Erythroblast (primary cell): ENCODE measurements at regions not wholly inside any gene's neighbourhood (a gene's known extent, or its start where the extent isn't known, plus 50 kb on each side); places are given as distances from the start of the nearest gene placed in this dataset.

Experiments used
- DNase-seq, 2 experiments: peaks; one replicate each; lab custom pipeline; 2025; lab: John Stamatoyannopoulos, UW
- GATA1 ChIP-seq: IDR thresholded peaks from 2 replicates; pipeline ENCODE4 v1.6.1; 2011; ENCODE audit warnings: low read depth, mild to moderate bottlenecking, control low read depth, low read length, moderate library complexity
- POLR2A ChIP-seq: IDR thresholded peaks from 2 replicates; pipeline ENCODE4 v1.6.1; 2011; ENCODE audit warnings: mild to moderate bottlenecking, low read length

DNA sequence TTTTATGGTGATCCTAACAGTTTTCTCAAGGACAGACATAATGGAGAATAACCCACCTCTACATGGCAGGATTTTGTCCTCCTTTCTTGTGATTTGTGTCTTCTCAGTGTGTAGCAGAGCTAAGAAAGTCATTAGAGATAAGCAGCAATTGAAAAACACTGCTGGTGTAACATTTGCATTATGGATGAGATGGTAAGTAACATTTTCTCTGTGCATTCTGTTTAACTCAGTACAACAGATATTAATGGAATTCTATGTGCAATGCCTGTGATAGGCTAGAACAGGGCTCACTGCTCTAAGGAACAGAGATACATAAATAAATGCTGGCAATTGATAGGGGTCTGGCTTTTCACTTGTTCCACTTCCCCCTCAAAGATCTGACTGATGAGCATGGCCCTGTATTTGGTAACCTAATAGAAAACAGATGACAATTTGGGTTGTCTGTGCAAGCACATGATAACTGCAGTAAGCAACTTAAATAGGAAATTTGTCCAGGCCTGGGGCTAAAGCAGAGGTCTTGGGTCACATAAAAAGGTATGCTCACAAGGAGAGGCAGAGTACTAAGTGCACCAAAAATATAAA, 560.3 kb upstream of the POM121L12 start:
- TF ChIP-seq POLR2A (no peak), GATA1 (no peak)
- DNase-seq, result no peak

- no peak for DNase-seq
- TF ChIP-seq POLR2A, result no peak
- TF ChIP-seq GATA1, result no peak
Measured at GRCh38 chr7:52473756-52474155, 561.7 kb upstream of the POM121L12 start.

GRCh38 chr7:52472006-52472620, 563.3 kb upstream of the POM121L12 start:
- no peak for DNase-seq
- no peak for TF ChIP-seq GATA1
- no peak for TF ChIP-seq POLR2A

DNA sequence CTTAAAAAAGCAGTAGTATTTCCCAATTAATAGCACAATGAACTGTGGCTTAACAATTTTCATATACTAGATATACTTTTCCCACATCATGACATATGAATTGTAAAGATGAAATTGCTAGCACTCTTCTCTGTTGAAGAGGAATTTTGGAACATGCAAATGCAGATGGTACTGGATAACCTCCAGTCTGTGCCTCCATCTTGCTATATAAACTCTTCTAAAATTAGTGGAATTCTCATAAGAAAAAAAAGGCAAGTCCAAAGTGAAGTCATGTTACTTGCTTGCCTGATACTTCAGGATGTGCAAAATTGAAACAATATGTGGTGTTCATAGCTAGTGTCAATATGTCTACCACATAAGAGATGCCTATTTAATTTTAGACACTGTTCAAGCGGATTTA, 570.2 kb upstream of the POM121L12 start:
- TF ChIP-seq GATA1 (no peak), POLR2A (no peak)
- no peak for DNase-seq

GRCh38 chr7:52463341-52463740, 572.1 kb upstream of the POM121L12 start:
- no peak for DNase-seq
- TF ChIP-seq GATA1 (no peak), POLR2A (no peak)

DNA sequence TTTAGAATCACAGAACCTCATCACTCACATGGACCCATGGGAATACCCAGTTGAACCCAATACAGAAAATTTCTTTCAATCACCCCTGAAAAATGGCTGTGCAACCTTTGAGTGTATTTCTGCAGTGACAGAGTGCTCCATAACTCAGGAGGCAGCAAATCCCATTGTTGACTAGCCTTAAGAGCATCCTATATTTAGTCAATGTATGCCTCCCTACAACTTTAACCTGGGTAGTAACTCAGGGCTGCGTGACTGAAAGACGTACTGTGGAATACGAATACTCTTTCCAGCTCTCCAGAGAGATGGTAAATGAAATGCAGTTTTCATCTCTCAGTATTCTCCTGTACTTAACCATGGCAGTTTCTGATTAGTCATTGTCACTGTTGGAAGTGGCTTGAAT, 573.0 kb upstream of the POM121L12 start:
- no peak for DNase-seq
- no peak for TF ChIP-seq POLR2A
- no peak for TF ChIP-seq GATA1

GRCh38 chr7:52455571-52455970, 579.9 kb upstream of the POM121L12 start:
- TF ChIP-seq POLR2A (no peak), GATA1 (no peak)
- DNase-seq, result no peak

DNA sequence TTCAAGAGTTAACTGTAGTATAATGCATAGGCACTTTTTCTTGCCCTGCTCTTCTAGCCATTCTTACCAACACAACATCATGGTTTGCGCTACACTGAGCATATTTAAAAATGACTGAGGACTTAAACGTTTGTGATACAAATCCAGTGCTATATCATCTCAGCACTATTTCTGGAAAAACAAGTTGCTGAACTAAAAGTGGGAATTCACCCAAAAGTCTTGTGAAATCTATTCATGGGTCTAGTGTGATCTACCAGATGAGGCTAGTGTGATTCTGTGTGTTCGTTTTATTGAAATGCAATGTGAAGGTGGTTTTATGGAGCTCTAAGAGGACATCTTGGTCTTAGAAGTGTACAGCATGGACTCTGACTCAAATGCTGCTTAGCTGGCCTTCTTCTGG, 584.6 kb upstream of the POM121L12 start:
- TF ChIP-seq POLR2A, result no peak
- no peak for TF ChIP-seq GATA1
- no peak for DNase-seq

DNA sequence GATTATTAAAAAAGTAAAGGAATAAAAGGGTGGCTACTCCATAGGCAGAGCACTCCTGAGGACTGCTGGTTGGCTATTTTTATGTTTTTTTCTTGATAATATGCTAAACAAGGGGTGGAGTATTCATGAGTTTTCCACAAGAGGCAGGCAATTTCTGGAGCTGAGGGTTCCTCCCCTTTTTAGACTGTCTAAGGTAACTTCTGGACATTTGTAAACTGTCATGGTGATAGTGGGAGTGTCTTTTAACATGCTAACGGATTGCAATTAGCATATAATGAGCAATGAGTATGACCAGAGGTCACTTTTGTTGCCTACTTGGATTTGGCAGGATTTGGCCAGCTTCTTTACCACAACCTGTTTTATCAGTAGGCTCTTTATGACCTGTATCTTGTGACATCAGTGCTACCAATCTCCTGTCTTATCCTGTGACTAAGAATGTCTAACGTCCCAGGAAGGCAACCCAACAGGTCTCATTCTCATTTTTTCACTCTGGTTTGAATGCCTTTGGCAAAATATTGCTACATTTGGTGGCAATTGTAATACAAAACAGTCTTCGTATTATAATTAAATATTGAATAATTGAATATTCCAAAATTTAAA, 587.8 kb upstream of the POM121L12 start:
- TF ChIP-seq POLR2A (no peak), GATA1 (no peak)
- DNase-seq, result no peak

- TF ChIP-seq GATA1, result no peak
- no peak for TF ChIP-seq POLR2A
- DNase-seq, result no peak
Measured at GRCh38 chr7:52436278-52436677, 599.2 kb upstream of the POM121L12 start.

GRCh38 chr7:52431082-52431815, 604.2 kb upstream of the POM121L12 start:
- DNase-seq, result no peak
- TF ChIP-seq GATA1 (no peak), POLR2A (no peak)

GRCh38 chr7:52423251-52423650, 612.2 kb upstream of the POM121L12 start:
- TF ChIP-seq POLR2A (no peak), GATA1 (no peak)
- no peak for DNase-seq

GRCh38 chr7:52413051-52413450, 622.4 kb upstream of the POM121L12 start:
- DNase-seq, result no peak
- TF ChIP-seq POLR2A, result no peak
- TF ChIP-seq GATA1, result no peak

- DNase-seq, result no peak
- no peak for TF ChIP-seq GATA1
- TF ChIP-seq POLR2A, result no peak
Measured at GRCh38 chr7:52410032-52410431, 625.4 kb upstream of the POM121L12 start.

GRCh38 chr7:52406808-52407207, 628.6 kb upstream of the POM121L12 start:
- DNase-seq, result no peak
- no peak for TF ChIP-seq GATA1
- no peak for TF ChIP-seq POLR2A
